ENCODE measurements at regions not wholly inside any gene's neighbourhood (a gene's known extent, or its start where the extent isn't known, plus 50 kb on each side); places are given as distances from the start of the nearest gene placed in this dataset.

DNA sequence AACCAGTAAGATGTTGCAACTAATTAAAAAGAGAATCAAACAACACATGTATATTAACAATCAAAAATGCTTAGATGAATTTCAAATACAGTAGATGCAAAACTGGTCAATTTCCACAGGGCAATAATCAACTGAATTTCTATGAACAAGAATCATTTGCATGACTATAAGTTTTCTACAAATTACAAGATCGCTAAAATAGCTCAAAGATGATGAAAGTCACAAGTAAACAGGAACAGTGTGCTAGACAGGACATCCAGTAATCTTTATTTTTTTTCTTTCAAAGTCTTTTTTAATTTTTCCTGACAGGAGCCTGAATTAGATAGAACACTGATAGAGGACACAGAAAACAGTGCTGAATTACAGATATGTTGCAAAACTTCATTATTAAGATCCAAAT lies 608.2 kb upstream of the DAB2 start:
- no peaks in the 10 kb centered on the region for H3K36me3 ChIP-seq
- intact Hi-C loops (cut with DNase I) = no loop called here
- no peak overlapping the region for H3K27ac ChIP-seq
- TF ChIP-seq, protein P1, sequence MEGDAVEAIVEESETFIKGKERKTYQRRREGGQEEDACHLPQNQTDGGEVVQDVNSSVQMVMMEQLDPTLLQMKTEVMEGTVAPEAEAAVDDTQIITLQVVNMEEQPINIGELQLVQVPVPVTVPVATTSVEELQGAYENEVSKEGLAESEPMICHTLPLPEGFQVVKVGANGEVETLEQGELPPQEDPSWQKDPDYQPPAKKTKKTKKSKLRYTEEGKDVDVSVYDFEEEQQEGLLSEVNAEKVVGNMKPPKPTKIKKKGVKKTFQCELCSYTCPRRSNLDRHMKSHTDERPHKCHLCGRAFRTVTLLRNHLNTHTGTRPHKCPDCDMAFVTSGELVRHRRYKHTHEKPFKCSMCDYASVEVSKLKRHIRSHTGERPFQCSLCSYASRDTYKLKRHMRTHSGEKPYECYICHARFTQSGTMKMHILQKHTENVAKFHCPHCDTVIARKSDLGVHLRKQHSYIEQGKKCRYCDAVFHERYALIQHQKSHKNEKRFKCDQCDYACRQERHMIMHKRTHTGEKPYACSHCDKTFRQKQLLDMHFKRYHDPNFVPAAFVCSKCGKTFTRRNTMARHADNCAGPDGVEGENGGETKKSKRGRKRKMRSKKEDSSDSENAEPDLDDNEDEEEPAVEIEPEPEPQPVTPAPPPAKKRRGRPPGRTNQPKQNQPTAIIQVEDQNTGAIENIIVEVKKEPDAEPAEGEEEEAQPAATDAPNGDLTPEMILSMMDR (IDR thresholded peaks at IDR 0.05) = no peak
- H3K9me3 ChIP-seq = no peaks in the 10 kb centered on the region
- no peaks in the 10 kb centered on the region for H3K27me3 ChIP-seq
- H3K4me3 ChIP-seq = no peak overlapping the region
- no peaks in the 10 kb centered on the region for H3K4me1 ChIP-seq
- DNase-seq (ENCODE audit: low spot score in 2 of 2) = no peak

DNA sequence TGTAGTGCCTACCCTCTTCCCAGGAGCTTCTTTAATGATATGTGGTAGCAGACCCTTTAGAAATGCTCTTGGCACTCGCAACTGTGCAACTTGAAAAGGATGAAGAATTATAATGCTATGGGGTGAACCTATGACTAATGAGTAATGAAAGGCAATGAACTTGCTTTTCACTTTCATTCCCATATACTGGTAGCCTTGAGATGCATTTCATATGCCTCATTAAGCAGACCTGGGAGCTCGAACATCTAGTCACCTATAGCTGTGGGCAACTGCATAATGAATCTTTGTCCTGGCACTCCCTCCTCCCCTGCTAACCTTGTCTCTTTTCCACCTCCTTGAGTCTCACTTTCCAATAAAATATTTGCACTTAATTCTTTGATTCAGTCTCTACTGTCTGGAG lies 605.9 kb upstream of the DAB2 start:
- Histone ChIP-seq H3K27ac (no peak overlapping the region), H3K4me3 (no peak overlapping the region), H3K27me3 (no peaks in the 10 kb centered on the region), H3K36me3 (no peaks in the 10 kb centered on the region), H3K4me1 (no peaks in the 10 kb centered on the region), H3K9me3 (no peaks in the 10 kb centered on the region)
- intact Hi-C loops (cut with DNase I) = no loop called here
- TF ChIP-seq, protein P1 (IDR thresholded peaks at IDR 0.05) = no peak
- DNase-seq (ENCODE audit: low spot score in 2 of 2) = no peak

DNA sequence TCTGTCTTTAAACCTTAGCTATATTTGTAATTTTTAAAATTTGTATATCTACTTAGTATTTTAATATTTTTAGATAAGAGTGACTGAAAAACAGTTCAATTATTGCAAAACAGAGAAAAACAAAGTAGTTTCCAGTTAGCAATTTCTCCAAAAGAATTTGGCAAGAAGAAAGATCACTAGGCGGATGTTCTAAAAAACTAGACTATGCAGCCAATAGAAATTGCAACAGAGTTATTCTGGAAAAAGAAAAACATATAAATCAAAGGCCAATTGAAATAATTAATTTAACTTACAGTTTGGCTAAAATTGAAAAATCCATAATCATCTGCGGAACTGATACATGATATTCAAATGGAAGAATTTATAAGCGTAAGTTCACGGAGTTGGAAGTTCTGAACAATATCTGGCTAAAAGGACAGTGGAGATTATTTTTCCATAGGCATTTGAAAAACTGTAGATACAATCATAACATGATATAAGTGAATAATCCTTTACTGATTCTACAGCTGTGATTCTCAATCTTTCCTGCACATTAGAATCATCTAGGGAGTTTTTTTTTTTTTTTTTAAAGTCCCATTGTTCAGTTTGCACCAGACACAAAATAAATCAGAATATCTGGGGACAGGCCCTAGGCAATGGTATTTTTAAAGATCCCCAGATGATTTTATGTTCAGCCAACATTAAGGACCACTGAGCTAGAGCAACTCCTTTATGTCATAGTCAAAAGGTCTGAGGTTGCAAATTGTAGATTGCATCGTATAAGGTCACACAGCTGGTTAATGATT lies 605.1 kb upstream of the DAB2 start:
- Histone ChIP-seq H3K4me1 (no peaks in the 10 kb centered on the region), H3K27ac (no peak overlapping the region), H3K4me3 (no peak overlapping the region), H3K27me3 (no peaks in the 10 kb centered on the region), H3K9me3 (no peaks in the 10 kb centered on the region), H3K36me3 (no peaks in the 10 kb centered on the region)
- no peak for DNase-seq (ENCODE audit: low spot score in 2 of 2)
- TF ChIP-seq, protein P1 (IDR thresholded peaks at IDR 0.05) = no peak
- intact Hi-C loops (cut with DNase I) = no loop called here

- Histone ChIP-seq H3K9me3 (no peaks in the 10 kb centered on the region), H3K4me3 (no peak overlapping the region), H3K36me3 (no peaks in the 10 kb centered on the region), H3K27ac (no peak overlapping the region), H3K27me3 (no peaks in the 10 kb centered on the region), H3K4me1 (no peaks in the 10 kb centered on the region)
- intact Hi-C loops (cut with DNase I) = no loop called here
- TF ChIP-seq, protein P1 (IDR thresholded peaks at IDR 0.05) = no peak
- no peak for DNase-seq (ENCODE audit: low spot score in 2 of 2)
Observed at GRCh38 chr5:40027400-40027799, 602.6 kb upstream of the DAB2 start.

- no peak for DNase-seq (ENCODE audit: low spot score in 2 of 2)
- intact Hi-C loops (cut with DNase I) = no loop called here
- no peaks in the 10 kb centered on the region for H3K36me3 ChIP-seq
- TF ChIP-seq, protein P1 (IDR thresholded peaks at IDR 0.05) = no peak
- no peaks in the 10 kb centered on the region for H3K9me3 ChIP-seq
- no peak overlapping the region for H3K27ac ChIP-seq
- no peaks in the 10 kb centered on the region for H3K27me3 ChIP-seq
- H3K4me1 ChIP-seq = no peaks in the 10 kb centered on the region
- no peak overlapping the region for H3K4me3 ChIP-seq
Observed at GRCh38 chr5:40025586-40025985, 600.8 kb upstream of the DAB2 start.

All from ascending aorta (tissue), 2 donors.